Activated CD4-positive, alpha-beta T cell treated with anti-CD3 and anti-CD28 coated beads for 48 hours (primary cell): ENCODE measurements at regions not wholly inside any gene's neighbourhood (a gene's known extent, or its start where the extent isn't known, plus 50 kb on each side); places are given as distances from the start of the nearest gene placed in this dataset.
"Not testable (repeated sequence)": the region's sequence is repeated elsewhere in the genome, so short reads cannot be mapped to it uniquely, and the experiment has no call there.

ENCODE experiments used
- DNase-seq: peaks from one replicate; pipeline ENCODE4 v3.0.0-alpha.2; 2020

- no peak for DNase-seq
Observed at GRCh38 chr1:163477276-163477830, 155.6 kb downstream of the NUF2 start.

- DNase-seq: not testable (repeated sequence)
Observed at GRCh38 chr1:163498391-163499330, 176.9 kb downstream of the NUF2 start.

DNA sequence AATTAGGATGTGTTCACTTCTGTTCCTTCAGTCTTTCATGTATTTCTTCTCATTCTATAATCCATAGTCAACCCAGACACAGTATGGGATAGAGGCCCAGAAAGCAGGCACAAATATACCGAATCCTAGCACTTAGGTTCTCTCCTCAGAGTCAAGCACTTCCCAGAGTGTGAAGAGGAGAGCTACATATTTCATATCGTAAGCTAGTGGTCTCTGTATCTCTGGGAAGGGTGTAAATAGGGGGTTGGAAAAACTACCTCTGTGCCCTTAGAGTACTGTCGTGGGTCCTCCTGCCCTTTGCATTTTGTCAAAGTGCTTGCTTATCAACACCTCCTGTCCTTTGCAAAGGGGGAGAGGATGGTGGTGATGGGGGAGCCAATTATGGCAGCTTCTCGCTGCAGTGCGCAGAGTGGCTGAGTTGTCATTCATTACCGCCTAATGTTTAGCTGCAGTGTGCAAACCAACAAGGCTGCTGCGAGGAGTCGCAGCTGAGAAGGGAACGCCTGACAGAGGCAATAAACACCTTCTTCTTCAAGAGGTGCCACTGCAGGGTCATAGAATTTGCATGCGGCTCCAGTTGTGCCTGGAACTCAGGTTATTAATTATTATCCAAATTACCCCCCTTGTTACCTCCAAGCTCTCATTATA, 182.7 kb downstream of the NUF2 start:
- DNase-seq: no peak

DNA sequence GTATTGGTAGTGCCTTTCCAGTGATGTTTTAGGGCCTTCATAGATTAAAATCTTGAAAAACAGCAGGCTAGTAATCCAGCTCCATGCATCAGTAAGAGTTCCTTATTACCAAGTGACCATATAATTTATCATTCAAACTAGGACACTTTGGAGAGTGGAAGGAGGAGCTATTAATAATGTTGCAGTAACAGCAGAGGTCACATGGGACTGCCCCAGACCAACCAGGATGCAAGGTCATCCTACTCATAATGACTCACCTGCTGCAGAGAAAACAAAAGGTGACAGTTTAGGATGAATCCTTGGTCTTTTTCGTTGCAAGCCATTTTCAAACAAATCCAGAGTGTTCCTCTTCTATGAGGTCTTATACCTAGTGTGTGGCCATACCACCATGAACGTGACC, 187.4 kb downstream of the NUF2 start:
- no peak for DNase-seq

- no peak for DNase-seq
Observed at GRCh38 chr1:163512349-163512989, 190.7 kb downstream of the NUF2 start.

- no peak for DNase-seq
Observed at GRCh38 chr1:163523375-163524029, 201.7 kb downstream of the NUF2 start.

- DNase-seq: peak; percentile 19
Observed at GRCh38 chr1:163528710-163529348, 207.1 kb downstream of the NUF2 start.

DNA sequence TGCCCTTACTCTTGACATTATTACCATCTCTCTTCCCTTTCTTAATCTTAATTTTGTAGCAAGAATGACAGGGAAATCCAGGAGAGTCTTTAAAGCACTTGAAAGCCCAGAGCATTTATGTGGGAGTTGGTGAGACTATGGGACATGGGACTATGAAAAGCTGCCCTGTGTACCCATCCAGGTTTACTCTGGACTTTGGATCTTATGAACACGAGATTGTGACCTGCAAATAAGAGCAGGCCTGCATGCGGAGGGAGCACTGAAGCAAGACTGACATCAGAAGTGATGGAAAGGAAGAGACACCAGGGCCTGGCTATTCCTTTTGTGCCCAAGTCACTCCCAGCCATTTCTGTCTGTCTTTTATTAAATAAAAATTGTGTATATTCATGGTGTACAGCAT, 209.6 kb downstream of the NUF2 start:
- no peak for DNase-seq

DNA sequence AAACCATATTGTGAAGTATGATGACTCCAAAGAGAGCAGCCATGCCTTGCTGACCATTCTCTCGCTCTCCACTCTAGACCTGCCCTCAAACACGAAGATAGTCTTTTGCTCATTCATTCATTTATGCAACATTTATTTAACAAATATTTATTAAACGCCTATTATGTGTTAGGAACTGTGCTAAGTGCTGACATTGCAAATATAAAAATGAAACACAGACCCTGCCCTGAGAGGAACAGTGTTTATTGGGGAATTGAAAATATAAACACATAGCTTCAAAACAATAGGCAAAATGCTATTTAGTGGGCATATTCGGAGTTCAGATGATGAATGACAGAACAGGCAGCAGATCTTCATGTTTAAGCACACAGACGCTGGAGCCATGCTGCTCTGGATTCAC, 213.6 kb downstream of the NUF2 start:
- no peak for DNase-seq

GRCh38 chr1:163535807-163536206, 214.1 kb downstream of the NUF2 start:
- DNase-seq: no peak

GRCh38 chr1:163537809-163538208, 216.1 kb downstream of the NUF2 start:
- DNase-seq: no peak

DNA sequence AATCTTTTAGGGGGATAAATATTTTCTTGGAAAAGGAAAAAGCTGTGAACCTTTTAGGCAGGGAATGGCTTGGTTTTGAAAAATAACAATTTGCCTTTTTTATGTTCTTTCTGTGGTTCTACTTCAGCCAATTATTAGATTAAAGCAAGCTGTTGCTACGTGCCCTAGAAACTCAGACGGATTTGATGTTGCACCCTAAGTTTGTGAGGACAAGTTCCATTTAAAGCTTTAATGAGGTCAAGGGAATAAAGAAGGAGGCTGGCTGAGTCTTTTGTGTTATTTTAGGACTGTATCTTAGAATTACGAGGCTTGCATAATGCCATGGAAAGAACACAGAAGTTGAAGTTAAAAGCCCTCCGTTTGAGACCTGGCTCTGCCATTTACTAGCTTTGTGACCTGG, 216.9 kb downstream of the NUF2 start:
- DNase-seq: no peak

DNA sequence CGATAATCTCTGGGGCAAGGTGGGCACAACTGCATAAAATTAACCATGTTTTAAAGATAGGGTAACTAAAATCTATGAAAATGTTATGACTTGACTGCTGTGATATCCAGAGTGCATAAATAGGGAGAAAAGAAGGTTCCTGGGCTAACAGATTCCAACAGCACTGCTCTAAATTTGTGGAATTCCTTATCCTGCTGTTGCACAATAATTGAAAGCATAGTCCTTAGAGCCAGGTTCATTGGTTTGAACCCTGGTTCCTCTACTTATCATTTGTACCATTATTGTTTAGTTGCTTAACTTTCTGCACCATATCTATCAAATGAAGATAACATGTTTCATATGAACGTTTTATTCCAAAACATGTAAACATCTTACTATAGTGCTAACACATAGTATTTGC, 219.0 kb downstream of the NUF2 start:
- DNase-seq: no peak

DNA sequence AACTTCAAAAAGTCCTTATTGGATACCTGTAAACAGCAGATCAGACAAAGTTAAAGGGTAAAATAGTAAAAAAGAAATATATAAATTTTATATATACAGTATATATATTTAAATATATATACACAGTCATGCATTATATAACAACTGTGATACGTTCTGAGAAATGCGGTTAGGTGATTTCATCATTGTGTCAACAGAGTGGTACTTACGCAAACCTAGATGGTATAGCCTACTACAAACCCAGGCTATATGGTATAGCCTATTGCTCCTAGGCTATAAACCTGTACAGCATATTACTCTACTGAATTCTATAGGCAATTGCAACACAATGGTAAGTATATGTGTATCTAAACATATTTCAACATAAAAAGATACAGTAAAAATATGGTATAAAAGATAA, 222.7 kb downstream of the NUF2 start:
- DNase-seq: no peak

- no peak for DNase-seq
Observed at GRCh38 chr1:163558162-163558561, 236.4 kb downstream of the NUF2 start.

- DNase-seq: no peak
Observed at GRCh38 chr1:163561580-163562295, 240.0 kb downstream of the NUF2 start.

- no peak for DNase-seq
Observed at GRCh38 chr1:163562355-163562754, 240.6 kb downstream of the NUF2 start.

DNA sequence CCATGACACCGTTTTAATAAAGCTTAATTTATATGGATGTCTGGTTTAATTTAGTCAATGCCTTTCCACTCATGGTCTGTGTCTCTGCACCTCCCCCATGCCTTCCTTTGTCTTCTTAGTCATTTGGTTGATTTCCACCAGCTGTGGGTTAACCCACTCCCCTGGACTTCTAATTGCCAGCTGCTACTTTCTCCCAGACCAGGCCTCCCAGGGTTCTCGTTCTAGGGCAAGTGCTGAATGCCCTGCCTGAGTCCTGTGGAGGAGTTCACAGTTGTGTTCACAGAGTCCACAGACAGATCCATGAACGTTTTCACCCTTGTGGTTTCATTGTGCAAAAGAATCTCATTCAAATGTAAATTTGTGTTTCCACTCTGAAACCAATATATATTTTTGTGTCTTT, 243.4 kb downstream of the NUF2 start:
- DNase-seq: no peak

- DNase-seq: no peak
Observed at GRCh38 chr1:163570071-163570470, 248.3 kb downstream of the NUF2 start.

DNA sequence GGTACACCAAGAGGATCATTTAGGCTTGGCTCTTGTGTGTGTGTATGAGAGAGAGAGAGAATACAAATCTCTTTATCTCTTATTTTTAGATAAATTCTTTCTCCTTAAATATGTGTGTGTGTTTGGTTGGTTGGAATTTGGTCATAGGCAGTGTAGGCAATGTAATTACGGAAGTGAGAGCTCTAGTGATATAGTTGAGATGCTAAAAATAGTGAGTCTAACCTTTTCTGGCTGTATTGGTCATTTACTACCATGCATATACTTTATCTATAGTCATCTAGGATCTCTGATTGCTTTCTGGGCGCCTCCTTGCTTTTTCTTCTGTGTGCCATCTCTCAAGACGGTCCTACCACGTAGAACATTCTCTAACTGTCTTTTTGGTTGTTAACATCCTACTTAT, 250.2 kb downstream of the NUF2 start:
- no peak for DNase-seq

DNA sequence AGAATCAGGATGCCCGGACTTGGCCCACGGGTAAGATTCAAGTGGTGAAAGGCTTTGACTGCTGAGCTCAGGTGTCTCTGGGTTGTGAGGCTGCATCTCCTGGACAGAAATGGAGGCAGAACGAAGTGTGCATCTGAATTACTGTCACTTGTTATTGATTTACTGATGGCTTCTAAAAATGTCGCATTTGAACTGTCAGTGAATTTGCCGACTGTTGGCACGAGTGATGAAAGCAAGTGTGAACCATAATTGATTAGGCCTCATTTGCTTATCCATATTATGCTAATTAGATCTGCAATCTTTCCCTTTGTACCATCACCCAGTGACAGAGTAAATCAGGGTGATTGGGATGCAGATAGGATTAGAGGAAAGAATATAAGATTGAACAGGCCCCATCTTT, 252.4 kb downstream of the NUF2 start:
- no peak for DNase-seq

DNA sequence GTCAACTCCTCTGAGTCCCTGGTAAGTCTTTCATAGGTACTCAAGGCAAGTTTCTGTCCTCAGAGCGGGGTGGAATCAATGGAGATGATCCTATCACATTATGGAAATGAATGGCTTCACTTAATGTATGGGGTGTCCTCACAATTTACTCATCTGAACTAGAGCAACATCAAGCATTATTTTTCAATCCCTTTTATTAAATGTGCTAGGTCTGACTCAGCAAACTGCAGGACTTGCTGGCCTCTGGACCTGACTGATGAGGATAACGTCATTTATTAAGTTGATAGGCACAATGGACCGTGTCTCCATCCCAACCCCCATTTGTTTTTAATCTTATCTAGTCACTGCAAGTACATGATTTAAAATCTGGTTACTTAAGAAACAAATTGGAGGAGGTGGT, 259.2 kb downstream of the NUF2 start:
- no peak for DNase-seq
